Epithelial cell of prostate (primary cell): ENCODE measurements at regions not wholly inside any gene's neighbourhood (a gene's known extent, or its start where the extent isn't known, plus 50 kb on each side); places are given as distances from the start of the nearest gene placed in this dataset.
A peak's percentile ranks its signal among the peaks of the same experiment; 100 is the strongest.

ENCODE experiments used
- DNase-seq: peaks from one replicate; pipeline ENCODE4 v3.0.0-alpha.2; 2011; ENCODE audit warnings: low read depth, low spot score
- H3K27ac ChIP-seq: fragments of 450-650 bp; 2 replicates; pipeline ENCODE4 v1.5.1; 2017; ENCODE audit warnings: mild to moderate bottlenecking

- H3K27ac ChIP-seq = peak overlapping the region; percentile 99
Observed at GRCh38 chr9:684054-684890, 157.2 kb upstream of the DMRT1 start.

GRCh38 chr9:684941-685340 lies 156.6 kb upstream of the DMRT1 start:
- peak overlapping the region; percentile 99 for H3K27ac ChIP-seq
- DNase-seq = peak; percentile 37

More at GRCh38 chr9:684054-684890, 157.2 kb upstream of the DMRT1 start:
- DNase-seq = peak; percentile 46

GRCh38 chr9:686321-686813 lies 155.1 kb upstream of the DMRT1 start:
- peak overlapping the region; percentile 99 for H3K27ac ChIP-seq
- peak; percentile 83 for DNase-seq

GRCh38 chr9:687034-687785 lies 154.3 kb upstream of the DMRT1 start:
- no peak for DNase-seq
- H3K27ac ChIP-seq = peak overlapping the region; percentile 99

GRCh38 chr9:687994-688393 lies 153.5 kb upstream of the DMRT1 start:
- no peak for DNase-seq
- peak overlapping the region; percentile 99 for H3K27ac ChIP-seq

GRCh38 chr9:690517-691111 lies 150.9 kb upstream of the DMRT1 start:
- no peak for DNase-seq
- H3K27ac ChIP-seq = peak overlapping the region; percentile 82

- peak overlapping the region; percentile 82 for H3K27ac ChIP-seq
- DNase-seq = no peak
Observed at GRCh38 chr9:691825-692400, 149.6 kb upstream of the DMRT1 start.

- DNase-seq = no peak
- H3K27ac ChIP-seq = peak overlapping the region; percentile 82
Observed at GRCh38 chr9:692636-693129, 148.8 kb upstream of the DMRT1 start.

- peak overlapping the region; percentile 82 for H3K27ac ChIP-seq
Observed at GRCh38 chr9:693201-694091, 148.1 kb upstream of the DMRT1 start.

GRCh38 chr9:694092-694402 lies 147.4 kb upstream of the DMRT1 start:
- H3K27ac ChIP-seq = peak overlapping the region; percentile 82
- no peak for DNase-seq

More at GRCh38 chr9:693201-694091, 148.1 kb upstream of the DMRT1 start:
- DNase-seq = no peak

- DNase-seq = peak; percentile 88
- H3K27ac ChIP-seq = peak overlapping the region; percentile 82
Observed at GRCh38 chr9:694403-695154, 146.9 kb upstream of the DMRT1 start.

- H3K27ac ChIP-seq = peak overlapping the region; percentile 82
Observed at GRCh38 chr9:695252-695651, 146.2 kb upstream of the DMRT1 start.

GRCh38 chr9:696332-697323 lies 144.9 kb upstream of the DMRT1 start:
- no peak for DNase-seq
- H3K27ac ChIP-seq = peak overlapping the region; percentile 82

More at GRCh38 chr9:695252-695651, 146.2 kb upstream of the DMRT1 start:
- no peak for DNase-seq

- peak overlapping the region; percentile 82 for H3K27ac ChIP-seq
- DNase-seq = no peak
Observed at GRCh38 chr9:698276-698675, 143.2 kb upstream of the DMRT1 start.

- no peak for DNase-seq
- H3K27ac ChIP-seq = peak overlapping the region; percentile 82
Observed at GRCh38 chr9:698954-699353, 142.5 kb upstream of the DMRT1 start.

- DNase-seq = no peak
- no peak overlapping the region for H3K27ac ChIP-seq
Observed at GRCh38 chr9:699396-699795, 142.1 kb upstream of the DMRT1 start.
